HG02571 (cell line): ENCODE measurements at regions not wholly inside any gene's neighbourhood (a gene's known extent, or its start where the extent isn't known, plus 50 kb on each side); places are given as distances from the start of the nearest gene placed in this dataset.
"Not testable (repeated sequence)": the region's sequence is repeated elsewhere in the genome, so short reads cannot be mapped to it uniquely, and the experiment has no call there.

ENCODE experiments used
- ATAC-seq: cut with Tn5 transposase; IDR thresholded peaks from one replicate; pipeline ENCODE4 v1.9.1; 2021; ENCODE audit warnings: mild to moderate bottlenecking, moderate library complexity; ENCODE audit not compliant: unreplicated experiment

- ATAC-seq = no peak
Measured at GRCh38 chr6:139531148-139532115, 157.0 kb upstream of the CITED2 start.

GRCh38 chr6:139530561-139530960 is 156.1 kb upstream of the CITED2 start:
- no peak for ATAC-seq

DNA sequence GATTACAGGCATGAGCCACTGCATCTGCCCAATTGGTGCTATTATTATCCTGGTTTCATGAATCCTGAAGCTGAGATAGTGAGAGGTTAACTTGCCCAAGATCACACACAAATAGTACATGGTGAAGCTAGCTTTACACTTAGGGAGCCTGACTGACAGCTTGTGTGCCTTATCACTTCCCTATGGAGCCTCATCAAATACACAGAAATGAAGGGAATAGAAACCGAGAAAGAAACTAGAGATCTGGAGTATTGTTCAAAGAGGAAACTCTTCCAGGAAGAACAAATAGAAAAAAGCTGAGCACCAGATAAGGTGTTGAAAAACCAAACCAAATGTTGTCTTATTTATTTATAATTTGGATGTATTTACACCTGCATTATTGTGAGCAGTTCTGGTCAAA is 155.0 kb upstream of the CITED2 start:
- no peak for ATAC-seq

DNA sequence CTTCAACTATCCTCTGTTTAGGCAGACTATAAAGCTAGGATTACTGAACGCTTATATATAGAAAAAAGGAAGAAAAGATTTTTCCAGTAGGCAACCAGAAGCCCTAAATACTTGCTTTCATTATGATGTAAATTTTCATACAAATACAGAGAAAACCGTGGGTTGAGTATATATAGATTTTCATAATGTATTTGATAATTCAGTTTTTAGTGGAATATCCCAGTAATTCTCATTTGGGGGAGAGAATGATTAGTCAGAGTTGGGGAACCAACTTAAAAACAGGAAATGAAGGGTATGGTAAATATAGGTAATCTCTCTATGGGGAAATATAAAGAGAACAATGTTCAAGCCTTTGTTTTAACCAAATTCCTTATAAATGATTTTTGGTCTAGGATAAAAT is 154.0 kb upstream of the CITED2 start:
- no peak for ATAC-seq

GRCh38 chr6:139525415-139525814 is 151.0 kb upstream of the CITED2 start:
- no peak for ATAC-seq

DNA sequence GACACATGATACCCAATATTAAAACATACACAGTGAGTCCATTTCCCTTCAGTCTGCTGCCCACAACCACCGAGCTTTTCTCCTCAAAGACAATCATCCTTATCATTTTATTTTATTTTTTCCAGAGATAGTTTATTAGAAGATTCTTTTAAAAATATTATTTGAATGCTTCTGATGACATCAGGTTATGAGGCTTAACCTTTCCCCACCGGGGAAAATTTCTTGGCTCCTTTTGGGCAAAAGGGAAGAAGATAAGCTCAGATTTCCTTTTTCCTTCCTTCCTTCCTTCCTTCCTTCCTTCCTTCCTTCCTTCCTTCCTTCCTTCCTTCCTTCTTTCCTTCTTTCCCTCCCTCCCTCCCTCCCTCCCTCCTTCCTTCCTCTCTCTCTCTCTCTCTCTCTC is 149.5 kb upstream of the CITED2 start:
- no peak for ATAC-seq

- ATAC-seq = no peak
Measured at GRCh38 chr6:139522511-139523220, 148.2 kb upstream of the CITED2 start.

DNA sequence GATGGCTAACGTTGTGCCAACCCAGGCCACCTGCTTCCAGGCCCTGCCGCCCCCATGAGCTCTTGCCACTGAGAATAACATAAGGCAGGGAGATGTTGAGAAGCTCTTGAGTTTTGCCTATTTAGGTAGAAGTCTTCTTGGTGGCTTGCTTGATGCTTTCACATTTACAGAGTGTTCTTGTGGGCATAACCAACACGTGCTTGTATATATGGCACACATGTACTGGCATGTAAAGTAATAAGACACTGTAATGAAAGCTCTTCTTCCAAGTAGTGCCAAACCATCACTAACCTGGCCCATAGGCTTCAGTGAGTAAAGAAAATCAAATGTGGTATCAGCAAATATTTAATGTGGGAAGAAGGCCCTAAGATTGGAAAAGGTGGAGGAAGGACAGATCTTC is 146.9 kb upstream of the CITED2 start:
- no peak for ATAC-seq

DNA sequence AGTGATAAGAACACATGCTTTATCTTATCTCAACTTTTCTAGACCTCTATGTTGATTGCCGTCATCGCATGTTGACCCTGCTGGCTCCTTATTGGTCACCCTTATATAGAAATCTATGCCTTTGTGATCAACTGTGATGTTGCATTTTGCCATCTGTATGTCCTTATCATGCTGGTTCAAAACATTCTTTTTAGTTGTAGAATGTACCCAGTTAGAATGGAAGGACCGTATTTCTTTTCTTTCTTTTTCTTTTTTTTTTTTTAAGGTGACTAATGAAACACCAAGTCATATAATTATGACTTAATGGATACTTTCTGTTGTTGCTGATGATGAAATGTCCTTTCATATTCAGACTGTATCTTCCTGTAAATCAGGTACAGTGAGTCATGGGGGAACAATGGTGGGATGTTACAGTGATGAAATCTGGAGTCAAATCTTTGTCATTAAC is 145.9 kb upstream of the CITED2 start:
- ATAC-seq = no peak

DNA sequence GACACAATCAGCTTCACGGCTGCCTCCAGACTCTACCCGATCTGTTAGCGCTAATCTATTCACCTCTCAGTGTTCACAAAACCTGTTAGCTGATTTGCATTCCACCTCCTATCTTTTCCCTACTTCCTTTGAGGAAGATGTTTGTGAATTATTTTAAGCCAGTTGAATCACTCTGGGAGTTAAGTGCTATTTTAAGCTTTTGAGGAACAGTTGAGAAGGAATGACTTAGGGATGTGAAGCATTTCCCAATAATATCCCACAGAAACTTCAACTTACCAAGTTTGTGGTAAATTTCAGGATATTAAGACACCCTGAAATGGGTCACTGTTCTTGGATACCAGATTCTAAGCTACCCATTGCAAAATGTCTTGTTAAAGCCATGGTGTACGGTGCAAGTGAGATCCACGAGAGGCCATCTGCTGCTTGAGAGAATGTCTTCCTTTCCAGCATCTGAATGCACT is 145.2 kb upstream of the CITED2 start:
- ATAC-seq = no peak

DNA sequence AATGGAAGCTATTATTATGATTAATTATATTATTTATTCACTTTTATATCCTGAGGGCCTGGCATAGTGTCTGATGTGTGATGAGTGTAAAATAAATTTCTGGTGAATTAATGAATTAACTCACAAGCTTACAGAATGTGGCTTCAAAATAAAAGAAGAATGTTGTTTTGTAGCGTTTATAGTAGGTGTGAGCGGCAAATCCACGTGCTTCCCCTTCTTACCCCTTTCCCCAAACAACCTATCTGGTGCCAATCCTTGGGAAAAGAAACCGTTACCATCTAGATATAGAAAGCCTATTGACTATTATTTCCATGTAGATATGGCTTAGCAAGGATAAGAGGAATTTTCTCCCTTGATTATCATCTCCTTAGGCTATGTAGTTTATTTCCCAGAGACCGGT is 144.6 kb upstream of the CITED2 start:
- no peak for ATAC-seq

DNA sequence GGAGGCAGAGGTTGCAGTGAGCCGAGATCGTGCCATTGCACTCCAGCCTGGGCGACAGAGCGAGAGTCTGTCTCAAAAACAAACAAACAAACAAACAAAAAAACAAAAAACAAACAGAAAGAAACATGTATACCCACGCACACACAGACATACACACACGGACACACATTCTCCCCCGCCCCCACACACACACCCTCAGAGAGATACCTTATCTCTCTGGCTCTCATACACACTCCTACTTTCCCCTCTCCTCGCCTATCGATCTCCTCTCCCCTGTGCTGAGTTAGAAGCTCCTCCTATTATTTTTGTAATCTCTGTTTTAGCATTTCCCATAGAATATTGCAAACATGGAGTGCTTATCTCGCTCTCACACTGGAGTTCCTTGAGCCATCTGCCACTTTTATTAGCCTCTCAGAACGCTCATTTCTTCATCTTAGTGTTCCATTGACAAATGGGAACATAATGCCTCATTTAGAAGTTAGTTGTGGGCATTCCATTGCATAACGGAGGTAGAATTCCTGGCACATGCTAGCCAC is 144.2 kb upstream of the CITED2 start:
- no peak for ATAC-seq

DNA sequence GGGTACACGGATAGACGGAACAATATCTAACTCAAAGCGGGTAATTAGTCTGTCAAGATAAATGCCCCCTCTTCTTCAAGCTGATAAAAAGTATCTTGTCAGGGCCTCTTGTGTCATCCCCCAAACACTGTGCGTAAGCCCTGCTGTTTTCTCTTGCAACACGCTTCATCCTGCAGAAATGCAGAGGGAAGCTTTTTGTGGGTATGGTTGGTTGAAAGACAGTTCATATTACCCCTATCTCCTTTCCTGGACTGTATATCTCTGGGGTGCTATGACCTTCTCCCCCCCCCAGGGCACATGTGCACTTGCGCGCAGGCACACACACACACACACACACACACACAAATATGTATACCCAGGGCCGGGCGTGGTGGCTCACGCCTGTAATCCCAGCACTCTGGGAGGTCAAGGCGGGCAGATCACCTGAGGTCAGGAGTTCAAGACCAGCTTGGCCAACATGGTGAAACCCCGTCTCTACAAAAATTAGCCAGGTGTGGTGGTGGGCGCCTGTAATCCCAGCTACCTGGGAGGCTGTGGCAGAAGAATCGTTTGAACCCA is 143.6 kb upstream of the CITED2 start:
- ATAC-seq = not testable (repeated sequence)

DNA sequence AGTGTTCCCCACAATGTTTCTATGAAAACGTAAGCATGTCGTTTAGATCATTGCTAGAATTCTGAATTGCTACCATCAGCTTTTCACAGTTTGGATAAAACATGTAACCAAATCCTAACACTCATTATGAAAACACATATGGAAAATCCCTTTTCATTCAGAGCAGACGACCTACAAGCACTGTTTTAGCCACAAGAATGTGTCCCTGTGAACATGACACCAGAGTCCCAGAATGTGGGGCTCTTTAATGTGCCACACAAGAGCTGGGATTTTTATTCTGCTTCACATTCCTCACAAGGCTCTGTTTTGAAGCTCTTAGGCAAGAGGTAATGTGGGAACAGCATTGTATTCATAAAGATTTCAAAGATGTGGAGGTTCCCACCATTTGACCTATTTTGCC is 141.1 kb upstream of the CITED2 start:
- no peak for ATAC-seq

DNA sequence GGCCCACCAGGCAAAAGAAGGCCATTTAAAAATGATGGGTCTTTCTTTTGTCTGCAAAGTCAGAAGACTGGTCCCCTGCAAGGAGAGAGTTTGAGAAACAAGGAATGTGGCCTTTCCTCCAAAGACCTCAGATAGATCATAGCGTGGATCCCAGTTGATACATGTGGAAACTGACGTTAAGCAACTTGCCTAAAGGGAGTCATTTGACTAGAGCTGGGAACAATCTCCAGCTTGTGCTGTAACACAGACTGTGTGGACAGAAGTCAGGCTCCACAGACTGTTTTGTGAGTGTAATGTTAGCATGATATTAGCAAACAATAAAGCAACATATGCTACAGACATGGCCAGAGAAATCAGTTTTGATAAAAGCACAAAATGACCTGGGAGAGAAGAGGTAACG is 140.4 kb upstream of the CITED2 start:
- no peak for ATAC-seq

- no peak for ATAC-seq
Measured at GRCh38 chr6:139510040-139510790, 135.8 kb upstream of the CITED2 start.

DNA sequence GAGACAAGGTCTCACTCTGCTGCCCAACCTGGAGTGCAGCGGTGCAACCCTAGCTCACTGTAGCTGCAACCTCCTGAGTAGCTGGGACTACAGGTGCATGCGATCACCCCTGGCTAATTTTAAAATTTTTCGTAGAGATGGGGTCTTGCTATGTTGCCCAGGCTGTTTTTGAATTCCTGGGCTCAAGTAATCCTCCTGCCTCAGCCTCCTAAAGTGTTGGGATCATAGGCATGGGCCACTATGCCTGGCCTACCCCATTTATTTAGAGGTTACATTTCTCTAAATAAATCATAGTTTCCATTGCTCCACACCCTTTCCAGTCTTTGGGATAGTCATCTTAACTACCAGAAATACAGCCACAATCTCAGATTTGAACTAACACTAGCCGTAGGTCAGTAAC is 134.7 kb upstream of the CITED2 start:
- ATAC-seq = no peak

DNA sequence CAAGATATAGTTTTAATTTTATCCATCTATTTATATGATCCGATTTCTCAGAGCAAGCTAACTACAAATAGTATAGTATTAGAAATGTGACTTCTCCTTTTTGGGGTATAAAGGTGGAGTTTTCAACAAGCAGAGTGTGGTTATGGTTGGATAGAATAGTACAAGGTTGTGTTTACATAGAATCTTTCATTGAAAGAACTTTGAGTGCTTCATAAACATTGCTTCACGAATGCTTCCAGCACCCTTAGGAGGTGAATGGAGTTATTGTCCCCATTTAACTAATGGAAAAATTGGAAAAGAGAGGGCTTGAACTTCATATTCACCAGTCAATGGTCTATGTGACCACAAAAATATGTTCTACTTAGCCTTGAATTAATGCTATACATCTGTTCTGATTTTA is 134.1 kb upstream of the CITED2 start:
- no peak for ATAC-seq

GRCh38 chr6:139508023-139508422 is 133.6 kb upstream of the CITED2 start:
- ATAC-seq = no peak

GRCh38 chr6:139500977-139501376 is 126.5 kb upstream of the CITED2 start:
- ATAC-seq = no peak

DNA sequence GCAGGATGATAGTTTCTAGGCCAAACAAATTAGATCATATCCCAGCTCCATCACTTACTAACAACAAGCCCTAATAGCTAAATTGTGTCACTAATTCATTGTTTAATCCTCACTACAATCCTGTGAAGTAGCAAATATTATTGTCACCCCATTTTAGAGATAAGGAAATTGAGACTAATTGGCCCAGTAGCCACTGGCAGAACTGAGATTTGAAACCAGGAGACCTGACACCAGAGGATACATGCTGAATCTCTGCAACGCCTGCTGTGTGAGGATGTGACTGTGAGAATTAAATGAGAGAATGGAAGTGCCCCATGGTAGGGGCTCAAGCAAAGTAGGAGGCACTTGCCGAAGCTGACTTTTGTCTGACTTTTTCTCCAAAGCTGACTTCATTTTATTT is 124.3 kb upstream of the CITED2 start:
- ATAC-seq = no peak
